ENCODE measurements at regions not wholly inside any gene's neighbourhood (a gene's known extent, or its start where the extent isn't known, plus 50 kb on each side); places are given as distances from the start of the nearest gene placed in this dataset.

- TF ChIP-seq EZH2phosphoT487 (IDR thresholded peaks at IDR 0.05; ENCODE audit: insufficient read depth, low read depth) (peak; percentile 74; the same call in 1 of the 2 replicates), EZH2 (IDR thresholded peaks at IDR 0.05; ENCODE audit: insufficient read depth, poor library complexity, severe bottlenecking) (no peak)
- WGBS, 2 experiments (ENCODE audit: low coverage in 1 of 2, low lambda C conversion rate in 2 of 2, missing lambda C conversion rate in 2 of 2): 49 to 52% methylated on average over 9 of the region's 9 CpGs
Measured at GRCh38 chr5:171537070-171537849, 117.8 kb downstream of the FGF18 start.

DNA sequence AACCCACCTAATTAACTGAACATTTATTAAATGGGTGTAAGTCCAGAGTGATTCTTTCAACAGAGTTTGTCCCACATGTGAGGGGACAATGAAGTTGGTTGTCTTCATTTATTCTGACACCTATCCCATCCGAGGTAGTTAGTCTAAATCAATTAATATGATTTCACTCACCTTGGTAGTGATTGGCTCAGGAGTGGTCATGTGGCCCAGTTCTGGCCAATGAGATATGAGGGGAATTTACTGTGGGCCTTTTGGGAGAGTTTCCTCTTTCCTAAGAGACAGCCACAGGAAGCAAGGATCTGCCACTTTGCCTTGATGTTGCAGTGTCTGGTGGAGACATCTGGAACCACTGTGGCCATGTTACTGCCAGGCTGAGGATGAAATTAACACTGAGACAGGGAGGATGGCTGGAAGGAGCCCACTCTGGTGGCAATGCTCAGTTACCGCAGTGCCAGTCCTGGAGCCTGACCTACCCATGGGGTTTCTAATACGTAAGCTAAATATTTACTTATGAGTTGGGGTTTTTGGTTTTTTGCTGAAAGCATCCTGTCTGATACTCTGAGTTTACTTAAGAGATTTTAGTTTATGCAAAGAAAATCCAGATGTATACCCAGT is 118.6 kb downstream of the FGF18 start:
- peaks cover 5% of the 10 kb centered on the region; the same call in 1 of the 2 replicates for H3K4me1 ChIP-seq (ENCODE audit: insufficient read depth)
- no peak overlapping the region for H3K9ac ChIP-seq
- H3K27ac ChIP-seq: no peak overlapping the region
- DNase-seq: no peak
- no peak overlapping the region for H3K4me2 ChIP-seq (ENCODE audit: unreplicated experiment)
- H3K4me3 ChIP-seq: no peak overlapping the region
- H3K36me3 ChIP-seq (ENCODE audit: low read depth): no peaks in the 10 kb centered on the region
- H3K27me3 ChIP-seq (replicated peaks; ENCODE audit: insufficient read depth): peaks cover 13% of the 10 kb centered on the region
- peaks cover 11% of the 10 kb centered on the region for H3F3A ChIP-seq (ENCODE audit: insufficient read depth)
- H4K20me1 ChIP-seq (ENCODE audit: insufficient read depth): no peaks in the 10 kb centered on the region
- WGBS, 2 experiments (ENCODE audit: low coverage in 1 of 2, low lambda C conversion rate in 2 of 2, missing lambda C conversion rate in 2 of 2): 73% methylated on average over 3 of the region's 3 CpGs
- H3K9me2 ChIP-seq (ENCODE audit: insufficient read depth): no peaks in the 10 kb centered on the region
- in situ Hi-C loops (cut with MboI): no loop called here
- H3K9me3 ChIP-seq (ENCODE audit: low read depth): no peaks in the 10 kb centered on the region
- TF ChIP-seq EZH2 (IDR thresholded peaks at IDR 0.05; ENCODE audit: insufficient read depth, poor library complexity, severe bottlenecking): no peak
- no peak for TF ChIP-seq EZH2phosphoT487 (IDR thresholded peaks at IDR 0.05; ENCODE audit: insufficient read depth, low read depth)
- H3K79me2 ChIP-seq (ENCODE audit: insufficient read depth): no peaks in the 10 kb centered on the region
- H2AFZ ChIP-seq: no peak overlapping the region

More at GRCh38 chr5:171537070-171537849, 117.8 kb downstream of the FGF18 start:
- no peak overlapping the region for H3K4me2 ChIP-seq (ENCODE audit: unreplicated experiment)
- in situ Hi-C loops (cut with MboI): no loop called here
- no peaks in the 10 kb centered on the region for H3K36me3 ChIP-seq (ENCODE audit: low read depth)
- H3K9me3 ChIP-seq (ENCODE audit: low read depth): no peaks in the 10 kb centered on the region
- no peaks in the 10 kb centered on the region for H3K79me2 ChIP-seq (ENCODE audit: insufficient read depth)
- H3K4me1 ChIP-seq (ENCODE audit: insufficient read depth): peaks cover 5% of the 10 kb centered on the region; the same call in 1 of the 2 replicates
- no peaks in the 10 kb centered on the region for H4K20me1 ChIP-seq (ENCODE audit: insufficient read depth)
- H3K9me2 ChIP-seq (ENCODE audit: insufficient read depth): no peaks in the 10 kb centered on the region
- H3K9ac ChIP-seq: no peak overlapping the region
- peak; percentile 66 for DNase-seq
- H3K27ac ChIP-seq: no peak overlapping the region
- H3K27me3 ChIP-seq (replicated peaks; ENCODE audit: insufficient read depth): peaks cover 18% of the 10 kb centered on the region
- H2AFZ ChIP-seq: no peak overlapping the region
- H3K4me3 ChIP-seq: no peak overlapping the region
- H3F3A ChIP-seq (ENCODE audit: insufficient read depth): peaks cover 11% of the 10 kb centered on the region

DNA sequence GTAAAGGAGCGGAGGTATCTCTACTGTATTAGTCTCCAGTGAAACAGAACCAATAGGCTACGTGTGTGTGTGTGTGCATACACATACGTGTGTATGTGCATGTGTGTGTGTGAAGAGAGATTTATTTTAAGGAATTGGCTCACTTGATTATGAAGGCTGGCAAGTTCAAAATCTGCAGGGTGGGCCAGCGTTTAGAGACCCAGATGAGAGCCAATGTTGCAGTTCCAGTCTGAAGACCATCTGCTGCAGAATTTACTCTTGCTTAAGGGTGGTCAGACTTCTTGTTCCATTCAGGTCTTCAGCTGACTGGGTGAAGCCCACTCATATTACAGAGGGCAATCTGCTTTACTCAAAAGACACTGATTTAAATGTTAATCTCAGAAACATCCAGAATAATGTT is 119.2 kb downstream of the FGF18 start:
- Histone ChIP-seq H3K27ac (no peak overlapping the region), H3K9me2 (ENCODE audit: insufficient read depth) (no peaks in the 10 kb centered on the region), H2AFZ (no peak overlapping the region), H3K4me3 (no peak overlapping the region), H3K9ac (no peak overlapping the region), H3K4me1 (ENCODE audit: insufficient read depth) (peaks cover 5% of the 10 kb centered on the region; the same call in 1 of the 2 replicates), H3F3A (ENCODE audit: insufficient read depth) (peaks cover 11% of the 10 kb centered on the region), H4K20me1 (ENCODE audit: insufficient read depth) (no peaks in the 10 kb centered on the region), H3K27me3 (replicated peaks; ENCODE audit: insufficient read depth) (peaks cover 13% of the 10 kb centered on the region), H3K9me3 (ENCODE audit: low read depth) (no peaks in the 10 kb centered on the region), H3K4me2 (ENCODE audit: unreplicated experiment) (no peak overlapping the region), H3K36me3 (ENCODE audit: low read depth) (no peaks in the 10 kb centered on the region), H3K79me2 (ENCODE audit: insufficient read depth) (no peaks in the 10 kb centered on the region)
- no peak for DNase-seq
- in situ Hi-C loops (cut with MboI): no loop called here
- TF ChIP-seq EZH2 (IDR thresholded peaks at IDR 0.05; ENCODE audit: insufficient read depth, poor library complexity, severe bottlenecking): no peak
- TF ChIP-seq EZH2phosphoT487 (IDR thresholded peaks at IDR 0.05; ENCODE audit: insufficient read depth, low read depth): no peak
- 75% methylated on average over 4 of the region's 4 CpGs for WGBS, 2 experiments (ENCODE audit: low coverage in 1 of 2, low lambda C conversion rate in 2 of 2, missing lambda C conversion rate in 2 of 2)

- Histone ChIP-seq H3K27me3 (replicated peaks; ENCODE audit: insufficient read depth) (peaks cover 13% of the 10 kb centered on the region), H2AFZ (no peak overlapping the region), H3K9ac (no peak overlapping the region), H3K4me2 (ENCODE audit: unreplicated experiment) (no peak overlapping the region), H4K20me1 (ENCODE audit: insufficient read depth) (no peaks in the 10 kb centered on the region), H3K36me3 (ENCODE audit: low read depth) (no peaks in the 10 kb centered on the region), H3F3A (ENCODE audit: insufficient read depth) (peaks cover 11% of the 10 kb centered on the region), H3K9me2 (ENCODE audit: insufficient read depth) (no peaks in the 10 kb centered on the region), H3K9me3 (ENCODE audit: low read depth) (no peaks in the 10 kb centered on the region), H3K79me2 (ENCODE audit: insufficient read depth) (no peaks in the 10 kb centered on the region), H3K4me1 (ENCODE audit: insufficient read depth) (peaks cover 5% of the 10 kb centered on the region; the same call in 1 of the 2 replicates), H3K4me3 (no peak overlapping the region), H3K27ac (no peak overlapping the region)
- TF ChIP-seq EZH2phosphoT487 (IDR thresholded peaks at IDR 0.05; ENCODE audit: insufficient read depth, low read depth): no peak
- no peak for TF ChIP-seq EZH2 (IDR thresholded peaks at IDR 0.05; ENCODE audit: insufficient read depth, poor library complexity, severe bottlenecking)
- in situ Hi-C loops (cut with MboI): no loop called here
- 78 to 85% methylated on average over 5 of the region's 5 CpGs for WGBS, 2 experiments (ENCODE audit: low coverage in 1 of 2, low lambda C conversion rate in 2 of 2, missing lambda C conversion rate in 2 of 2)
- DNase-seq: no peak
Measured at GRCh38 chr5:171540865-171541264, 121.4 kb downstream of the FGF18 start.

Data from GM23248 (cell line).